Amygdala (tissue), 56 donors: ENCODE measurements at regions not wholly inside any gene's neighbourhood (a gene's known extent, or its start where the extent isn't known, plus 50 kb on each side); places are given as distances from the start of the nearest gene placed in this dataset.
"Not testable (repeated sequence)": the region's sequence is repeated elsewhere in the genome, so short reads cannot be mapped to it uniquely, and the experiment has no call there.

Experiments used
- DNase-seq, 56 donors: peaks; one replicate each; lab custom pipeline; 2025; lab: John Stamatoyannopoulos, UW

DNA sequence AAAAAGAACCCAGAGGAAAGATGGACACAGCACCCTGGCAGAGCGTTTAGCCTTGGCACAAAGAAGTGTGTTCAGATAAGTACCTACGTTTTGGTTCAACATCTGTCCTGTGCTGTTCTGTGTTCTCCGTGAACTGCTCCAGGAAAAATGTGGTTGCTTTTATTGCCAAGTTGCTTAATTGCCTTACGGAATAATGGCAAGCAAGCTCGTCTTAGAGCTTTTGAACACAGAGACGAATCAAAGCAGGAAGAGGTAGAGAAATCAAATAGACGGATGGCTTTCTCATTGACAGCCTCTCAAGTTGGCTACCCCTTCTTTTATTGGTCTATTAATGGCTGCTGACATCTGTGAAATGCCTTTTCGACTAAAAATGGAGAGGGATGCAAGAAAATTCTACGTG lies 911.1 kb upstream of the EEF2KMT start:
- no peak for DNase-seq

GRCh38 chr16:5993356-5993755 lies 895.8 kb upstream of the EEF2KMT start:
- no peak for DNase-seq

DNA sequence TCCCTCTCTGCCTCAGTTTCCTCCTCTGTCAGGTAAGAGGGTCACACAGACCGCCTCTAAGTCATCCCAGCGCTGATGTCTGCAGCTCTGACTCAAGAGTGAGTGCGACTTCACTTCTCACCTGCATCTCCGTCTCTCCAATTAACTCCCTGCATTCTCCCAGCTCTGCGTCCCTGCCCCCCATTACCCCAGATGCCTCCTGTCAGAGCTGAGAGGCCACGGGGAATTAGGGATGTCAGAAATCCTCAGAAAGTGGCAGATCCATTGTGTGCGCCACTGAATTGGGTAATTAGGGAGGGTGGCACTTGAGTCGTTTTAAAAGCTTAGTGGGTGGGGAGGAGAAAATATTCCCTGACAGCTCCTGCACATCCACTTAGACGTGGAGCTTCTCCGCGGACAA lies 885.4 kb upstream of the EEF2KMT start:
- no peak for DNase-seq

DNA sequence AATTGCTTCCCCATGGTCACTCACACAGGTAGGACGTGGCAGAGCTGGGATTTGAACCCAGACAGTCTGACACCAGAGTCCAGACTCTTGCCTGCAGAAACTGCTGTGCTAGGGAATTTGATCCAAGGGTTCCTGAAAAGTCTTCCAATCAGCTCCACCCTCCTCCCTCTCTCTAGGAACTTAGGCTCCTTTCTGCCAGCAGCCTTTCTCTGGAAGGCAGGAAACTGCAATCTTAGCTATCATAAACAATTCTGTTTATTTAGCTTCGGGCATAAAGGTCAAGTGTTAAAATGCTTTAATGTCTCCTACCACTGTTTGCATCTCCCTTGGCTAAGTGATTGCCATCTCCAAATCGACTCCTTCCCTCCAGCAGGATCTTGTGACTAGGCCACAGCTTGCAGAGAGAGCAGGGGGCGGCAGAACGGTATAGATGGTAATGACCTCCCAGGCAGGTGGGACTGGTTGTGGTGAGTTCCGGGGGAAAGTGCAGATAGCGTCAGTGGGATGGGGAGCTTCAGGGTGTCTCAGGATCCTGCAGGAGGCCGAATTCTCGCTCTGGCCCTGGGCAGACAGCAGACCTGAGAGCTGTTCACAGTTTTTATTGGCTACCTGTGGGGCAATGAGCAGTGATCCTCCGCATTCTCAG lies 882.4 kb upstream of the EEF2KMT start:
- no peak for DNase-seq

- no peak for DNase-seq
Observed at GRCh38 chr16:5977329-5977728, 879.7 kb upstream of the EEF2KMT start.

DNA sequence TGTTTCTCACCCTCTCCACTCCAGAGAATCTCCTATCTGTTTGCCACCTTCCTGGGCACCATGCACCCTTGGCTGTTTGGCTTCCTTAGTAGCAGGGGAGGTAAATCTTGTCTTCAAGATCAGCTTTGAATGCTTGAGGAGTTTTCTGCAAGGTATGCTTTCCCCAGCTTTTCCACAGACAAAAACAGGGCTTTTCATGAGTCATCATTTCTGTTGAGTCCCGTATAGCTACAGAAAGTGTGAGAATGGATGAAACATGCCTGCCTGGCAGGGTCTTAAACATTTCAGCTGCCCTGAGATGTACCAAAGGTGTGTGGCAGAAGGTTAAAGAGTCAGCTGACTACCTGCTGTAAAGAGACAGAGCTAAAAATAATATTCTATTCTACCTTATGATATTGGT lies 875.2 kb upstream of the EEF2KMT start:
- DNase-seq: no peak

DNA sequence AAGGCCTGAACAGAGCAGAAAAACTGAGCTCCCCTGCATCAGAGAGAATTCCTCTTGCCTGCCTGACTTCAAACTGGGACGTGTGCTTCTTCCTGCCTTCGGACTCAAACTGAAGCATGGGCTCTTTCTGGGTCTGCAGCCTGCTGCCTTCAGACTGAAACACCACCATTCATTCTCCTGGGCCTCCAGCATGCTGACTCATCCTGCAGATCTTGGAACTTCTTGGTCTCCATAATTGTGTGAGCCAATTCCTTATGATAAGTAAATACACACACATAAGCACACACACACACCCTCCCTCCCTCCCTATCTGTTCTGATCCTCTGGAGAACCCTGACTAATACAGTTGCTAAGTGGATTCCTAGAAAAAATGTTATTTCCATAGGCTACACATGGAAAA lies 874.3 kb upstream of the EEF2KMT start:
- peak in 4 of 56 donors; percentile 0 to 12 (median 3) for DNase-seq

DNA sequence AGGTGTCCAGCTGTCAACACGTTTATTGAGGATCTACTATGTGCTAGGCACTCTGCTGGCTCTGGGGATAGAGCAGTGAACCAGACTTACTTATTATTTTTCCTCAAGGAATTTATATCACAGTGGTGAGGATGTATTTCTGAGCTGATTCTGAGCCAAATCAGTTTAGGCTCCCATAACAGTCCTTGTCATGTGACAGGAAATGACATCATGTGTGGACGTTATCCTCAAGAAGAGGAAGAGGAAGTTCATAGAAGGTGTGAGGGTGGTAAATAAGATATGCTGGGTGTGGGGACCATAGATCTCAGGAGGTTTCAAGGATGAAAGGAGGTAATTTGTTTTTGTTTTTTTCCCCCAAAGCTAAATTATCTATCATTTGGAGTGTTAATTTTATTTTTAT lies 873.5 kb upstream of the EEF2KMT start:
- DNase-seq: no peak

DNA sequence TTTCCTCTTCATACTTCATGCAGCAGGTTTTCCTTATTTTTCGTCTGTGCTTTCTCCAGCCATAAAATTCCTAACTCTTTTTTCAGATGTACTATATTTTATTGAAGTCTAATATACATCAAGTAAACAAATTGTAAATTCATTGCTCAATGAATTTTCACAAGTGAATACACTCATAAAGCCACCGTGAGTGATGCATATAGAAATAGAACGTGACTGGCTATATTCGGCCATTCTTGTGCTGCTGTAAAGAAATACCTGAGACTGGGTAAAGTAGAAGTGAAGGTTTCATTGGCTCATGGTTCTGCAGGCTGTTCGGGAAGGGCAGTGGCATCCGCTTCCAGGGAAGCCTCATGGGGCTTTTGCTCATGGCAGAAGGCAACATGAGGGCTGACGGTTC lies 868.4 kb upstream of the EEF2KMT start:
- DNase-seq: no peak

DNA sequence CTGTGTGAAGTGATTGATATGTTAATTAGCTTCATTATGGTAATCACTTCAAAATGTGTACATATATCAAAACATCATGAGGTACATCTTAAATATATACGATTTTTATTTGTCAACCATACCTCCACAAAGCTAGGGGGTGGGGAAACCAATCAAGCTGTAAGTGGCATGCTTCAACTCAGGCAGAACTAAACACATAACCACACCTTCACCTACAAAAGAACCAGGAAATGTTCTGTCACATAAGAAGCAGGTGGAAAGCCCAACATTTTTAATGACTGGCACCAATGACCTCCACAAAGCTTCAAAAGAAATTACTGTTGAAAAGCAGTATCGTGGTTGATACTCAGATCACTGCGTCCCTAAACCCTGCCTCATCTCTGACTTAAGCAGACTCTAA lies 867.7 kb upstream of the EEF2KMT start:
- no peak for DNase-seq

DNA sequence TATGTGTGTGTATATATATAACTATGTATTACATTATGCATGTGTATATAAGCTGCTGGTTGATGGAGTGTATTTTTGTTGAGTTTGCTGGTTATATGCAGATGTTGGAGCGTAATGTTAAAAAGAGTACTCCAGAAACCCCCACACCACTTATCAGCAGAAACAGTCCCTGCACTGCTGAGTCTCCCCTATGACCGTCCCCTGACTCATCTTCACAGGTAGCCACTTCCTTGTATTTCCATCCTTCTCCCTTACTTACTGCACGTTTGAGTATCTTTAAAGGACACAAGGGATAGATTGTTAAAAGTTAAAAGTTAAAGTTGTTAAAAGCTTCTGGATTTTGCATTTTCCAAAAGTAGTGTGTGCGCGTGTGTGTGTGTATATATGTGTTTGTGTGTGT lies 853.9 kb upstream of the EEF2KMT start:
- DNase-seq: no peak

DNA sequence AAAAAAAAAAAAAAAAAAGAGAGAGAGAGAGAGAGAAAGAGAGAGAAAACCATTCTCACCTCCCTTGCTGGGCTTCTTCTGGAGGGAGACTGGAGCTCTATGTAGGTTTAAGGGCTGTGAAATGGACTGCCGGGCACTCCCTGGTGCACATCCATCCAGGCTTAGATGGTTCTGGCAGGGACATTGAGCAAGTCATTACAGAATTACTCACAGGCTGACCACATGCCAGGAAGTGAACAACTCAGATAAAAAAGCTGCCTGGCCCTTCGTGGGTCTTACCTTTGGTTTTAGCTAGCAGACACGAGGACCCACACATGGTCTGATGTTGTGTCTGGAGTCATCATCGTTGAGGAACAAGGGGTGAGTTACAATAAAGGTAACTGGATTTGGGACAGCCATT lies 847.4 kb upstream of the EEF2KMT start:
- no peak for DNase-seq

DNA sequence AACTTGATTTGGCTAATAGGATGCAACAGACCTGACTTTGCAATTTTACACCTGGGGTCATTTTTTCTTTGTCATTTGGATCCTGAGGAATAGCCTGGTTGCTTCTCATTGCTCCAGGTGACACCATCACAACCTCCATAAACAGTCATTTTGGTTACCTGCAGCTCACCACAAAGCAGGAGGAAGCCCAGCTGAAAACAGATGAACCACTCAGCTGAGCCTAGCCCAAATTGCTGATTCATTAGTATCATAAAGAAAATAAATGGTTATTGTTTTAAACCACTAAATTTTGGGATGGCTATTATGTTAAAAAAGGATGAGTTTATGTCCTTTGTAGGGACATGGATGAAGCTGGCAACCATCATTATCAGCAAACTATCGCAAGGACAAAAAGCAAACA lies 841.0 kb upstream of the EEF2KMT start:
- no peak for DNase-seq

- no peak for DNase-seq
Observed at GRCh38 chr16:5932906-5933305, 835.3 kb upstream of the EEF2KMT start.

- DNase-seq: peak in 1 of 56 donors; percentile 4
Observed at GRCh38 chr16:5928476-5929065, 831.0 kb upstream of the EEF2KMT start.

DNA sequence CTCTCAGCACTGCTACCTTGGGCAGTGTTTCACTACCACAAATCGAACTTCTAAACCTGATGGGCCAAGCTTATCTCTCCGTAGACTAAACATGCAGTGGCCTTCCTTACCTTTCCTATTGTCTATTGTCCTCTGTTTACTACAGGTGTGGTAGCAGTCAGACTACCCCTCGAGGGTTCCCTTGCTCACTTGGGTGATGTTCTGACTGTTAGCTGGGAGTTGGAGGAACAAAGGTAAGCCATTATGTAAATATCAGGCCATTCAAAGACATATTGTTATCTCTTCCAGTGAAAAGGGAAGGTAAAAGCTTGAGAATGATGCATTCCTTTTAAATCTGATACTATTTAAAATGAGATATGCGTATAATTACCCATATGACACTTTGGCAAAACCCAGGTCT lies 828.3 kb upstream of the EEF2KMT start:
- DNase-seq: no peak

- no peak for DNase-seq
Observed at GRCh38 chr16:5922686-5923085, 825.1 kb upstream of the EEF2KMT start.

GRCh38 chr16:5918567-5919130 lies 821.1 kb upstream of the EEF2KMT start:
- DNase-seq: no peak

- no peak for DNase-seq
Observed at GRCh38 chr16:5917436-5918195, 820.0 kb upstream of the EEF2KMT start.

- no peak for DNase-seq
Observed at GRCh38 chr16:5916711-5917191, 819.2 kb upstream of the EEF2KMT start.

- DNase-seq: no peak
Observed at GRCh38 chr16:5911241-5911640, 813.6 kb upstream of the EEF2KMT start.

DNA sequence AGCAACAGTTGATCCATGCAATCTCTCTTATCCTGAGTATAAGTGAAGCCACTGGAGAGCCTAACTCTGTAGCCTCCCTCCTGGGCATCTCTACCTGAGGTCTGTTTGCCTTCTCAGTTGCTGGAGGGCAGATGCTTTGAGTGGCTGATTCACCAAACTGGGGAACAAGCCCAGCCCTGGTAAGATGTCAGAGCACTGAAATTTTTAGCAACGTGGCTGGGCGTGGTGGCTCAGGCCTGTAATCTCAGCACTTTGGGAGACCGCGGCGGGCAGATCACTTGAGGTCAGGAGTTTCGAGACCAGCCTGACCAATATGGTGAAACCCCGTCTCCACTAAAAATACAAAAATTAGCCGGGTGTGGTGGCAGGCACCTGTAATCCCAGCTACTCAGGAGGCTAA lies 812.0 kb upstream of the EEF2KMT start:
- DNase-seq: not testable (repeated sequence)
